ENCODE measurements at regions not wholly inside any gene's neighbourhood (a gene's known extent, or its start where the extent isn't known, plus 50 kb on each side); places are given as distances from the start of the nearest gene placed in this dataset.

GRCh38 chr6:14549304-14549770 is 431.8 kb downstream of the CD83 start:
- intact Hi-C loops (cut with micrococcal nuclease), result no loop called here
- TF ChIP-seq ZNF274 (IDR thresholded peaks at IDR 0.05; ENCODE audit: low read depth, low read length), result no peak
- no peak for TF ChIP-seq POLR2AphosphoS5 (IDR thresholded peaks at IDR 0.05; ENCODE audit: low read depth, low read length)
- no peak for TF ChIP-seq SP1 (IDR thresholded peaks at IDR 0.05; ENCODE audit: low read depth)
- TF ChIP-seq CEBPB (IDR thresholded peaks at IDR 0.05; ENCODE audit: low read depth), result no peak
- TF ChIP-seq SRF (IDR thresholded peaks at IDR 0.05; ENCODE audit: low read depth), result no peak
- TF ChIP-seq TCF7L2 (IDR thresholded peaks at IDR 0.05; ENCODE audit: borderline replicate concordance, extremely low read depth, insufficient read depth, insufficient read length), result no peak
- no peak for TF ChIP-seq SIN3A (IDR thresholded peaks at IDR 0.05; ENCODE audit: low read depth)
- TF ChIP-seq YY1 (IDR thresholded peaks at IDR 0.05; ENCODE audit: extremely low read depth, insufficient replicate concordance, low read depth, low read length), result no peak
- TF ChIP-seq FOSL1 (IDR thresholded peaks at IDR 0.05; ENCODE audit: low read depth), result no peak
- no peak for TF ChIP-seq EZH2 (IDR thresholded peaks at IDR 0.05)
- TF ChIP-seq ATF3 (IDR thresholded peaks at IDR 0.05), result no peak
- no peak for TF ChIP-seq ZFX (IDR thresholded peaks at IDR 0.05)
- no peak for TF ChIP-seq JUND (IDR thresholded peaks at IDR 0.05)
- TF ChIP-seq MAX (IDR thresholded peaks at IDR 0.05), result no peak
- no peak for TF ChIP-seq RAD21 (IDR thresholded peaks at IDR 0.05; ENCODE audit: low read depth)
- TF ChIP-seq REST (IDR thresholded peaks at IDR 0.05; ENCODE audit: low read depth), result no peak
- H3K4me2 ChIP-seq (ENCODE audit: low read length), result no peak overlapping the region
- H3K9me2 ChIP-seq (ENCODE audit: insufficient read depth), result no peaks in the 10 kb centered on the region
- H3K4me3 ChIP-seq (replicated peaks in 1 of 2; ENCODE audit: low read depth in 1 of 2, low read length in 2 of 2), result no peak overlapping the region
- H3K36me3 ChIP-seq (ENCODE audit: control insufficient read depth in 1 of 2, insufficient read depth in 2 of 2, low read length in 2 of 2), result no peaks in the 10 kb centered on the region
- ATAC-seq, result no peak
- no peaks in the 10 kb centered on the region for H4K20me1 ChIP-seq (ENCODE audit: insufficient read depth)
- DNase-seq (ENCODE audit: low read depth, low spot score), result no peak
- H3K27me3 ChIP-seq (ENCODE audit: insufficient read depth, low read length), result no peaks in the 10 kb centered on the region
- no peaks in the 10 kb centered on the region for H3K4me1 ChIP-seq (ENCODE audit: control insufficient read depth in 1 of 2, insufficient read depth in 2 of 2, low read length in 2 of 2)
- BruUV-seq (replicated peaks), result no TSS peak
- no peak overlapping the region for H3K27ac ChIP-seq (ENCODE audit: low read depth, low read length)
- H3K79me2 ChIP-seq (ENCODE audit: insufficient read depth, low read length), result no peaks in the 10 kb centered on the region
- no peak overlapping the region for H3K9ac ChIP-seq (ENCODE audit: low read length)
- H2AFZ ChIP-seq (ENCODE audit: low read depth, low read length, poor library complexity, severe bottlenecking), result no peak overlapping the region
- POLR2A ChIA-PET, result no interaction called here
- RAD21 ChIA-PET (ENCODE audit: low non-redundant PET in 1 of 2, low total read pairs in 2 of 2, uncharacterized antibody in 2 of 2, unreplicated experiment in 2 of 2), result no interaction called here
- CTCF ChIA-PET, result no interaction called here
- H3K9me3 ChIP-seq (ENCODE audit: control insufficient read depth in 1 of 2, insufficient read depth in 1 of 2, low read depth in 1 of 2, low read length in 2 of 2), result no peaks in the 10 kb centered on the region

Measured in HCT116 (cell line).